WERI-Rb-1 (cell line): ENCODE measurements at regions not wholly inside any gene's neighbourhood (a gene's known extent, or its start where the extent isn't known, plus 50 kb on each side); places are given as distances from the start of the nearest gene placed in this dataset.

ENCODE experiments used
- DNase-seq: peaks from one replicate; pipeline ENCODE4 v3.0.0-alpha.2; 2020
- H3K27ac ChIP-seq: fragments of 250-450 bp; sonication (Bioruptor Pico); 2 replicates; pipeline ENCODE4 v1.5.1; 2020; ENCODE audit warnings: mild to moderate bottlenecking, moderate library complexity
- H3K27me3 ChIP-seq: fragments of 250-450 bp; sonication (Bioruptor Pico); 2 replicates; pipeline ENCODE4 v1.5.1; 2021; ENCODE audit warnings: mild to moderate bottlenecking, low read depth, moderate library complexity; ENCODE audit not compliant: insufficient read depth, severe bottlenecking
- H3K36me3 ChIP-seq: fragments of 250-450 bp; sonication (Bioruptor Pico); 2 replicates; pipeline ENCODE4 v1.5.1; 2020; ENCODE audit warnings: mild to moderate bottlenecking, moderate library complexity
- H3K4me3 ChIP-seq: 2 replicates; pipeline ENCODE4 v1.5.1; 2011; ENCODE audit warnings: low read depth, mild to moderate bottlenecking, control low read depth, low read length
- H3K9me3 ChIP-seq: fragments of 250-450 bp; sonication (Bioruptor Pico); 2 replicates; pipeline ENCODE4 v1.5.1; 2021; ENCODE audit warnings: mild to moderate bottlenecking, moderate library complexity; ENCODE audit not compliant: severe bottlenecking
- CTCF ChIP-seq: IDR thresholded peaks from 2 replicates; pipeline ENCODE4 v1.5.1; 2011; ENCODE audit warnings: low read depth, mild to moderate bottlenecking, control low read depth, inconsistent platforms, low read length

- TF ChIP-seq CTCF = no peak
- Histone ChIP-seq H3K27me3 (no peaks in the 10 kb centered on the region), H3K36me3 (no peaks in the 10 kb centered on the region), H3K27ac (no peak overlapping the region), H3K4me3 (no peak overlapping the region), H3K9me3 (no peaks in the 10 kb centered on the region)
- DNase-seq = no peak
These were observed 127.1 kb upstream of the DOCK10 start for GRCh38 chr2:225169396-225169795.

GRCh38 chr2:225165052-225165451, 122.8 kb upstream of the DOCK10 start:
- no peaks in the 10 kb centered on the region for H3K27me3 ChIP-seq
- no peak for DNase-seq
- no peaks in the 10 kb centered on the region for H3K9me3 ChIP-seq
- H3K36me3 ChIP-seq = no peaks in the 10 kb centered on the region
- no peak overlapping the region for H3K27ac ChIP-seq
- H3K4me3 ChIP-seq = no peak overlapping the region
- TF ChIP-seq CTCF = no peak

- TF ChIP-seq CTCF = no peak
- H3K36me3 ChIP-seq = no peaks in the 10 kb centered on the region
- H3K27ac ChIP-seq = no peak overlapping the region
- DNase-seq = no peak
- H3K27me3 ChIP-seq = no peaks in the 10 kb centered on the region
- no peaks in the 10 kb centered on the region for H3K9me3 ChIP-seq
- no peak overlapping the region for H3K4me3 ChIP-seq
These were observed 122.3 kb upstream of the DOCK10 start for GRCh38 chr2:225164401-225165050.

- H3K4me3 ChIP-seq = no peak overlapping the region
- H3K9me3 ChIP-seq = no peaks in the 10 kb centered on the region
- no peak overlapping the region for H3K27ac ChIP-seq
These were observed 116.1 kb upstream of the DOCK10 start for GRCh38 chr2:225158360-225158759.

GRCh38 chr2:225156853-225157451, 114.7 kb upstream of the DOCK10 start:
- H3K27ac ChIP-seq = no peak overlapping the region
- H3K9me3 ChIP-seq = no peaks in the 10 kb centered on the region
- no peaks in the 10 kb centered on the region for H3K27me3 ChIP-seq
- no peak for TF ChIP-seq CTCF
- no peak for DNase-seq
- no peaks in the 10 kb centered on the region for H3K36me3 ChIP-seq
- H3K4me3 ChIP-seq = no peak overlapping the region

More at GRCh38 chr2:225158360-225158759, 116.1 kb upstream of the DOCK10 start:
- Histone ChIP-seq H3K36me3 (no peaks in the 10 kb centered on the region), H3K27me3 (no peaks in the 10 kb centered on the region)
- no peak for TF ChIP-seq CTCF
- DNase-seq = no peak

- no peak overlapping the region for H3K27ac ChIP-seq
- no peaks in the 10 kb centered on the region for H3K27me3 ChIP-seq
- no peak overlapping the region for H3K4me3 ChIP-seq
- H3K36me3 ChIP-seq = no peaks in the 10 kb centered on the region
- TF ChIP-seq CTCF = no peak
- H3K9me3 ChIP-seq = no peaks in the 10 kb centered on the region
- no peak for DNase-seq
These were observed 98.5 kb upstream of the DOCK10 start for GRCh38 chr2:225140723-225141122.
